ENCODE measurements at regions not wholly inside any gene's neighbourhood (a gene's known extent, or its start where the extent isn't known, plus 50 kb on each side); places are given as distances from the start of the nearest gene placed in this dataset.

DNA sequence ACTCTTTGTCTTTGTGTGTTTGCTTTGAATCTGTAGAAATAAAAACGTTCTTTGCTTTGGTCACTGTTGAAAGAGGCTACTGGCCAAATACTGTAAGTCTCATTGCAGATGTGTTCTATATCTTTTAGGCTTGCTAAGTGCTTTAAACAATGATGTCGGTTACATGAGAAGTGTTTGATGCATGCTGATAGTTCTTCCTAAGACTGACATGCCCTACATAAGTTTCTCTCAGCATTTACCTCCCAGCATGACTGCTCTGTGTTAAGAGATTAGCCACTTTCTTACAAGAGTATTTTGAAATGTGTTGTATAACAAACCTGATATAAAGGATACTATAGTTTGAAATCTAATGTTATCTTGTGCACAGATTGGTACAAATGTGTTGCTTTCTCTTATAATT is 1088.7 kb downstream of the NSUN3 start:
- Histone ChIP-seq H3K36me3 (ENCODE audit: control insufficient read depth, insufficient read depth, low read length) (no peaks in the 10 kb centered on the region), H3K4me3 (ENCODE audit: low read depth, low read length) (no peak overlapping the region), H3K27me3 (ENCODE audit: control insufficient read depth, insufficient read depth, low read length) (no peaks in the 10 kb centered on the region)
- ChIA-PET CTCF (no interaction called here), POLR2A (no interaction called here)
- TF ChIP-seq, protein P1, sequence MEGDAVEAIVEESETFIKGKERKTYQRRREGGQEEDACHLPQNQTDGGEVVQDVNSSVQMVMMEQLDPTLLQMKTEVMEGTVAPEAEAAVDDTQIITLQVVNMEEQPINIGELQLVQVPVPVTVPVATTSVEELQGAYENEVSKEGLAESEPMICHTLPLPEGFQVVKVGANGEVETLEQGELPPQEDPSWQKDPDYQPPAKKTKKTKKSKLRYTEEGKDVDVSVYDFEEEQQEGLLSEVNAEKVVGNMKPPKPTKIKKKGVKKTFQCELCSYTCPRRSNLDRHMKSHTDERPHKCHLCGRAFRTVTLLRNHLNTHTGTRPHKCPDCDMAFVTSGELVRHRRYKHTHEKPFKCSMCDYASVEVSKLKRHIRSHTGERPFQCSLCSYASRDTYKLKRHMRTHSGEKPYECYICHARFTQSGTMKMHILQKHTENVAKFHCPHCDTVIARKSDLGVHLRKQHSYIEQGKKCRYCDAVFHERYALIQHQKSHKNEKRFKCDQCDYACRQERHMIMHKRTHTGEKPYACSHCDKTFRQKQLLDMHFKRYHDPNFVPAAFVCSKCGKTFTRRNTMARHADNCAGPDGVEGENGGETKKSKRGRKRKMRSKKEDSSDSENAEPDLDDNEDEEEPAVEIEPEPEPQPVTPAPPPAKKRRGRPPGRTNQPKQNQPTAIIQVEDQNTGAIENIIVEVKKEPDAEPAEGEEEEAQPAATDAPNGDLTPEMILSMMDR (IDR thresholded peaks at IDR 0.05; ENCODE audit: insufficient read depth, low read depth, low read length): no peak
- no peak for DNase-seq (ENCODE audit: low read depth)

DNA sequence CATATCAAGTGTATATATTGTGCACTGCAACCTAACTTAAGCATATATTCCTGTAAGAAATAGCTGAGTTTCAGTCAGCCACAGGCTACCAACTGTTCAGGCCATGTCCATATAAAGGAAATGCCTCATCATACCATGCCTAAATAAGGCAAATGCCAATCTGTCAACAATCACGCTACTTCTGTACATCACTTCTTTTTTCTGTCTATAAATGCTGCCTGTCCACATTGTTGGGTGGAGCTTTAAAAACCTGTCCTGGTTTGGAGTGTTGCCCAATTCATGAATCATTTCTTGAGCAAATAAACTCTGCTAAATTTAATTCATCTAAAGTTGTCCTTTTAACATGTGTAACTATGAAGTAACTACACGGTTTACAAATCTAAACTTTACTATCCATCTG is 1091.9 kb downstream of the NSUN3 start:
- TF ChIP-seq, protein P1 (IDR thresholded peaks at IDR 0.05; ENCODE audit: insufficient read depth, low read depth, low read length): no peak
- ChIA-PET CTCF (no interaction called here), POLR2A (no interaction called here)
- no peaks in the 10 kb centered on the region for H3K36me3 ChIP-seq (ENCODE audit: control insufficient read depth, insufficient read depth, low read length)
- no peaks in the 10 kb centered on the region for H3K27me3 ChIP-seq (ENCODE audit: control insufficient read depth, insufficient read depth, low read length)
- no peak for DNase-seq (ENCODE audit: low read depth)
- H3K4me3 ChIP-seq (ENCODE audit: low read depth, low read length): no peak overlapping the region

DNA sequence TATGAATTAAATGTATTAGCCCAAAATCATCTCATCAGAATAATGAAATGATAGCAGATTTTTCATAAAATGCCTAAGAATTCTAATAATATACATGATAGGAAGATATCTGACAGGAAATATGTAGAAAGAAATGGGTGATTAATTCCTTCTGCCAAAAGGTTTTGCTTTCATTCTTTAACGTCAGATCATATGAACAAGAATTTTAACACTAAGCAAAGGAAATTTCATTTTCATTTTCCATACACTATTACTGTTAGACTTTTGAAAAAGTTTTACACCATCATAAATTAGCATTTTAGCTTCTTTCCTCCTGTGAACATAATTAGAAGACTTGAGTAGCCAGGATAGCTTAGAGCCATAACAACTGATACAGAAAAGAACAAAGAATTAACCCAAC is 1099.9 kb downstream of the NSUN3 start:
- TF ChIP-seq, protein P1 (IDR thresholded peaks at IDR 0.05; ENCODE audit: insufficient read depth, low read depth, low read length): no peak
- Histone ChIP-seq H3K27me3 (ENCODE audit: control insufficient read depth, insufficient read depth, low read length) (no peaks in the 10 kb centered on the region), H3K4me3 (ENCODE audit: low read depth, low read length) (no peak overlapping the region), H3K36me3 (ENCODE audit: control insufficient read depth, insufficient read depth, low read length) (no peaks in the 10 kb centered on the region)
- no peak for DNase-seq (ENCODE audit: low read depth)
- ChIA-PET CTCF (no interaction called here), POLR2A (no interaction called here)

DNA sequence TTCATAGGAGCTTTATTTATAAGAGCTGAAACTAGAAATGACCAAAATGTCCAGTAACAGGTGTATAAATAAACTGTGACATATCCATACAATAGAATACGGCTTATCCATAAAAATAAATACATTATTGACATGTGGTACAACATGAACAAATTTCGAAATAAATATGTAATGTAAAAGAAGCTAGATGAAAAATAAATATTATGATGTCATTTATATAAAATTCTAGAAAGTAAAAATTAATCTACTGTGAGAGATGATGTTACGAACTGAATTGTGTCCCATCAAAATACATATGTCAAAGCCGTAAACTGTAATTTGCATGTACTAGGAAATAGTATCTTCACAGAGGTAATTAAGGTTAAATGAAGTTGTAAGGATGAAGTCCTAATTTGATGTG is 1104.9 kb downstream of the NSUN3 start:
- Histone ChIP-seq H3K27me3 (ENCODE audit: control insufficient read depth, insufficient read depth, low read length) (no peaks in the 10 kb centered on the region), H3K4me3 (ENCODE audit: low read depth, low read length) (no peak overlapping the region), H3K36me3 (ENCODE audit: control insufficient read depth, insufficient read depth, low read length) (no peaks in the 10 kb centered on the region)
- CTCF ChIA-PET: no interaction called here
- no peak for DNase-seq (ENCODE audit: low read depth)
- TF ChIP-seq, protein P1 (IDR thresholded peaks at IDR 0.05; ENCODE audit: insufficient read depth, low read depth, low read length): no peak
- POLR2A ChIA-PET: no interaction called here

DNA sequence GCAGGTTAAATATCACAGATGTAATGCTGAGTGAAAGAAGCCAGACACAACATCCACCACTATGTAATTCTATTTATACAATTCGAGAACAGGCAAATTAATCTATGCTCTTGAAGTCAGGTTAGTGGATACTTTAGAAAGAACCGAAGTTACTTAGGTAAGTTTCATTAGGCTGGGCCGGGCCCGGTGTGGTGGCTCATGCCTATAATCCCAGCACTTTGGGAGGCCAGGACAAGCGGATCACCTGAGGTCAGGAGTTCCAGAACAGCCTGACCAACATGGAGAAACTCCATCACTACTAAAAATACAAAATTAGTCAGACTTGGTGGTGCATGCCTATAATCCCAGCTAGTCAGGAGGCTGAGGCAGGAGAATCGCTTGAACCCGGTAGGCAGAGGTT is 1105.7 kb downstream of the NSUN3 start:
- no peak for DNase-seq (ENCODE audit: low read depth)
- ChIA-PET CTCF (no interaction called here), POLR2A (no interaction called here)
- Histone ChIP-seq H3K27me3 (ENCODE audit: control insufficient read depth, insufficient read depth, low read length) (no peaks in the 10 kb centered on the region), H3K36me3 (ENCODE audit: control insufficient read depth, insufficient read depth, low read length) (no peaks in the 10 kb centered on the region), H3K4me3 (ENCODE audit: low read depth, low read length) (no peak overlapping the region)
- TF ChIP-seq, protein P1 (IDR thresholded peaks at IDR 0.05; ENCODE audit: insufficient read depth, low read depth, low read length): no peak

All from BJ (cell line).